ENCODE measurements at regions not wholly inside any gene's neighbourhood (a gene's known extent, or its start where the extent isn't known, plus 50 kb on each side); places are given as distances from the start of the nearest gene placed in this dataset.

DNA sequence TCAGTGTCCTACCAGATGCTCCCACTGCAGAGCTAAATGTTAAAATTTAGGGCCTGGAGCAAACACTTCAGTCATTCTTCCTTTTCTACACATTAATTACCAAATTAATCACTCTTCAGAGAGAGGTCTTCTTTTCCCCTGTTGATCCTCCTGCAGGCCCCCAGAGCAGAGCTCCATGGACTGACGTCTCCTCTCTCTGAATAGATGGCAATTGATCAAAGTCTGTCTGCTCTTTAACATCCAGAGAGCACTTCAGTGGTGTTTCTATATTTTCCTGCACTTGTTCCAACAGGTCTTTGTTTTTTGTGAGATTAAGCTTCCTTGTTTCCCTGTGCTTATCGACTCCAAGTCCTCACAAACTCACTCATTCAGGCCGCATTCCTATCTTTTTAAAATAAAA, 239.3 kb downstream of the SIPA1L2 start:
- no peak overlapping the region for H2AK5ac ChIP-seq (ENCODE audit: low read depth, low read length)
- no peaks in the 10 kb centered on the region; a peak in 2 of 7 replicates for H3K4me1 ChIP-seq (replicated peaks in 1 of 4; ENCODE audit: control insufficient read depth in 3 of 4, insufficient read depth in 4 of 4, low read length in 3 of 4)
- H3K14ac ChIP-seq (ENCODE audit: insufficient read length): no peak overlapping the region
- H3K27ac ChIP-seq (ENCODE audit: low read depth, low read length): no peak overlapping the region
- no peak overlapping the region for H3K4ac ChIP-seq (replicated peaks; ENCODE audit: insufficient read length, low read depth, low read length)
- CTCF ChIA-PET (ENCODE audit: partially characterized antibody): interaction anchor here (3.0 kb wide), 1 partner anchor 10 kb away, joined by 8 read pairs; no protein-coding TSS in a partner anchor
- FAIRE-seq: no peak
- H3K4me2 ChIP-seq (ENCODE audit: insufficient read depth in 1 of 2, low read depth in 2 of 2, low read length in 2 of 2): no peak overlapping the region
- no peak overlapping the region for H4K91ac ChIP-seq (replicated peaks; ENCODE audit: insufficient read length, low read length)
- no peak overlapping the region for H3K56ac ChIP-seq (replicated peaks; ENCODE audit: insufficient read length, low read depth, low read length)
- H3K23ac ChIP-seq (ENCODE audit: insufficient read length): no peak overlapping the region
- no peak overlapping the region for H3K4me3 ChIP-seq (ENCODE audit: extremely low read depth in 1 of 4, insufficient read depth in 2 of 4, low read depth in 3 of 4, low read length in 4 of 4)
- H3K36me3 ChIP-seq (ENCODE audit: control insufficient read depth in 2 of 4, insufficient read depth in 4 of 4, low read length in 3 of 4): no peaks in the 10 kb centered on the region
- no peaks in the 10 kb centered on the region for H3K79me1 ChIP-seq (ENCODE audit: low read depth, low read length)
- H3K27me3 ChIP-seq (replicated peaks in 1 of 4; ENCODE audit: control insufficient read depth in 3 of 4, extremely low read depth in 1 of 4, insufficient read depth in 3 of 4, low read length in 3 of 4): no peaks in the 10 kb centered on the region
- H2BK120ac ChIP-seq (replicated peaks; ENCODE audit: low read depth, low read length): no peak overlapping the region
- H4K5ac ChIP-seq (ENCODE audit: insufficient read length, low read depth, low read length): no peak overlapping the region
- no peaks in the 10 kb centered on the region for H4K20me1 ChIP-seq (replicated peaks in 1 of 2; ENCODE audit: control insufficient read depth in 1 of 2, insufficient read depth in 2 of 2, low read length in 2 of 2)
- DNase-seq (ENCODE audit: low read depth in 1 of 2, low spot score in 2 of 2): no peak
- H3K9me3 ChIP-seq (ENCODE audit: insufficient read depth in 2 of 2, low read depth in 1 of 2, low read length in 1 of 2): no peaks in the 10 kb centered on the region
- WGBS, 2 experiments (ENCODE audit: extremely low coverage in 1 of 2, insufficient coverage in 1 of 2, insufficient read length in 1 of 2, insufficient replicate concordance in 2 of 2, low coverage in 1 of 2, low lambda C conversion rate in 2 of 2, missing lambda C conversion rate in 1 of 2): 87% methylated on average over 3 of the region's 3 CpGs; no CpG with 5 or more reads in 1 of the 2 experiments
- no peak overlapping the region for H3K9ac ChIP-seq (replicated peaks in 1 of 4; ENCODE audit: extremely low read depth in 1 of 4, low read depth in 3 of 4, low read length in 3 of 4)
- H2BK12ac ChIP-seq (ENCODE audit: low read depth, low read length): no peak overlapping the region
- H2AFZ ChIP-seq (ENCODE audit: low read length): no peak overlapping the region
- POLR2A ChIA-PET (ENCODE audit: partially characterized antibody): interaction anchor here (1.3 kb wide), 1 partner anchor 9 kb away, joined by 3 read pairs; no protein-coding TSS in a partner anchor
- no peak overlapping the region for H4K8ac ChIP-seq (ENCODE audit: extremely low read depth, insufficient read depth, low read length)
- H3K79me2 ChIP-seq (ENCODE audit: control insufficient read depth in 1 of 2, insufficient read depth in 2 of 2, low read length in 2 of 2): no peaks in the 10 kb centered on the region
- H3K18ac ChIP-seq (ENCODE audit: extremely low read depth, low read length): no peak overlapping the region
- no peak overlapping the region for H2BK20ac ChIP-seq (ENCODE audit: low read length)
- H2BK15ac ChIP-seq (ENCODE audit: low read length): no peak overlapping the region
- H3K23me2 ChIP-seq (ENCODE audit: low read depth, low read length): no peaks in the 10 kb centered on the region
- no peak overlapping the region for H2BK5ac ChIP-seq (ENCODE audit: low read depth, low read length)
- TF ChIP-seq POLR2A (IDR thresholded peaks at IDR 0.05; ENCODE audit: control extremely low read depth in 1 of 2, low read depth in 2 of 2, low read length in 2 of 2): no peak
- no peak for TF ChIP-seq POLR2AphosphoS5 (IDR thresholded peaks at IDR 0.05; ENCODE audit: low read depth, low read length)
- TF ChIP-seq ZNF274 (IDR thresholded peaks at IDR 0.05; ENCODE audit: borderline replicate concordance, extremely low read depth, low read length): no peak
- TF ChIP-seq, protein P1, sequence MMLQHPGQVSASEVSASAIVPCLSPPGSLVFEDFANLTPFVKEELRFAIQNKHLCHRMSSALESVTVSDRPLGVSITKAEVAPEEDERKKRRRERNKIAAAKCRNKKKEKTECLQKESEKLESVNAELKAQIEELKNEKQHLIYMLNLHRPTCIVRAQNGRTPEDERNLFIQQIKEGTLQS (IDR thresholded peaks at IDR 0.05; ENCODE audit: insufficient read depth, low read depth, low read length): no peak
- no peak for TF ChIP-seq BACH1 (IDR thresholded peaks at IDR 0.05; ENCODE audit: low read length)
- no peak for TF ChIP-seq EZH2 (IDR thresholded peaks at IDR 0.05; ENCODE audit: low read depth, low read length, severe bottlenecking)
- no peak for TF ChIP-seq RAD21 (IDR thresholded peaks at IDR 0.05 in 1 of 2, conservative IDR thresholded peaks at IDR 0.05 in 1 of 2; ENCODE audit: low read depth in 2 of 2, low read length in 2 of 2)
- no peak for TF ChIP-seq CREB1 (IDR thresholded peaks at IDR 0.05)
- no peak for TF ChIP-seq RNF2 (IDR thresholded peaks at IDR 0.05; ENCODE audit: borderline replicate concordance, low read depth, low read length, missing control alignments, poor library complexity, severe bottlenecking)
- no peak for TF ChIP-seq SAP30 (IDR thresholded peaks at IDR 0.05; ENCODE audit: insufficient read depth, insufficient replicate concordance, low read length)
- no peak for TF ChIP-seq KDM5A (IDR thresholded peaks at IDR 0.05; ENCODE audit: low read length)
- no peak for TF ChIP-seq KDM1A (IDR thresholded peaks at IDR 0.05; ENCODE audit: borderline replicate concordance, low read length)
- no peak for TF ChIP-seq YY1 (IDR thresholded peaks at IDR 0.05; ENCODE audit: low read depth, low read length)
- no peak for TF ChIP-seq TCF12 (IDR thresholded peaks at IDR 0.05; ENCODE audit: low read depth, low read length)
- no peak for TF ChIP-seq SP1 (IDR thresholded peaks at IDR 0.05; ENCODE audit: low read depth, low read length)

All from H1 (cell line).